Non-pigmented ciliary epithelial cell (primary cell): ENCODE measurements at regions not wholly inside any gene's neighbourhood (a gene's known extent, or its start where the extent isn't known, plus 50 kb on each side); places are given as distances from the start of the nearest gene placed in this dataset.
"Not testable (repeated sequence)": the region's sequence is repeated elsewhere in the genome, so short reads cannot be mapped to it uniquely, and the experiment has no call there.

ENCODE experiments used
- DNase-seq: peaks from one replicate; pipeline ENCODE4 v3.0.0-alpha.2; 2010; ENCODE audit warnings: low read depth

GRCh38 chr10:53076948-53077347 lies 304.4 kb upstream of the MBL2 start:
- no peak for DNase-seq

GRCh38 chr10:53075469-53075868 lies 302.9 kb upstream of the MBL2 start:
- no peak for DNase-seq

GRCh38 chr10:53072144-53072543 lies 299.6 kb upstream of the MBL2 start:
- no peak for DNase-seq

GRCh38 chr10:53071505-53072125 lies 299.0 kb upstream of the MBL2 start:
- no peak for DNase-seq

- no peak for DNase-seq
Observed at GRCh38 chr10:53069013-53069412, 296.4 kb upstream of the MBL2 start.

GRCh38 chr10:53064614-53065013 lies 292.0 kb upstream of the MBL2 start:
- no peak for DNase-seq

GRCh38 chr10:53063805-53064204 lies 291.2 kb upstream of the MBL2 start:
- no peak for DNase-seq

- no peak for DNase-seq
Observed at GRCh38 chr10:53052521-53053164, 280.1 kb upstream of the MBL2 start.

- DNase-seq: no peak
Observed at GRCh38 chr10:53045315-53045714, 272.7 kb upstream of the MBL2 start.

- not testable (repeated sequence) for DNase-seq
Observed at GRCh38 chr10:53035823-53036222, 263.2 kb upstream of the MBL2 start.

- DNase-seq: no peak
Observed at GRCh38 chr10:53033396-53033795, 260.8 kb upstream of the MBL2 start.

- not testable (repeated sequence) for DNase-seq
Observed at GRCh38 chr10:53029872-53030849, 257.6 kb upstream of the MBL2 start.

- no peak for DNase-seq
Observed at GRCh38 chr10:53029449-53029848, 256.9 kb upstream of the MBL2 start.

GRCh38 chr10:53025765-53026164 lies 253.2 kb upstream of the MBL2 start:
- not testable (repeated sequence) for DNase-seq

GRCh38 chr10:53025172-53025711 lies 252.7 kb upstream of the MBL2 start:
- DNase-seq: no peak

- DNase-seq: no peak
Observed at GRCh38 chr10:53023411-53023810, 250.8 kb upstream of the MBL2 start.

- no peak for DNase-seq
Observed at GRCh38 chr10:53022611-53023088, 250.1 kb upstream of the MBL2 start.

- DNase-seq: no peak
Observed at GRCh38 chr10:53013201-53013810, 240.7 kb upstream of the MBL2 start.

GRCh38 chr10:53009961-53010907 lies 237.7 kb upstream of the MBL2 start:
- no peak for DNase-seq

GRCh38 chr10:53007527-53007842 lies 234.9 kb upstream of the MBL2 start:
- no peak for DNase-seq
